HepG2 (cell line): ENCODE measurements at regions not wholly inside any gene's neighbourhood (a gene's known extent, or its start where the extent isn't known, plus 50 kb on each side); places are given as distances from the start of the nearest gene placed in this dataset.
A peak's percentile ranks its signal among the peaks of the same experiment; 100 is the strongest.

ENCODE experiments used
- ATAC-seq: fragments of 200-7000 bp; cut with Tn5 transposase; 3 replicates; pipeline ENCODE4 v1.9.1; 2020; ENCODE audit warnings: mild to moderate bottlenecking, moderate library complexity
- BruUV-seq: library from RNA; stranded (reverse); fragments of 400-500 nt; replicated peaks from 2 replicates; lab custom pipeline; 2021; lab: Mats Ljungman, UMichigan
- CTCF ChIA-PET: fragments of 300-600 bp; formaldehyde crosslinking; extraction: SDS; loops from one replicate; lab custom pipeline; 2021; ENCODE audit warnings: low total read pairs, inconsistent platforms, low intra/inter-chr PET ratio; lab: Yijun Ruan, JAX
- POLR2A ChIA-PET: fragments of 350-600 bp; sonication (Branson Sonifier 250); formaldehyde crosslinking; loops from one replicate; lab custom pipeline; 2020; ENCODE audit warnings: antibody characterized with exemption, inconsistent platforms; lab: Yijun Ruan, JAX
- DNase-seq: peaks from one replicate; pipeline ENCODE4 v3.0.0-alpha.2; 2015; ENCODE audit warnings: low spot score
- FAIRE-seq: peaks from 3 replicates; lab custom pipeline; 2011; peaks lifted over from hg19 to GRCh38; lab: Jason Lieb, UNC
- H2AFZ ChIP-seq: one replicate; pipeline ENCODE4 v1.6.1; 2011; ENCODE audit warnings: low read length, inconsistent platforms
- H3K27ac ChIP-seq: fragments of 300-600 bp; 3 replicates; pipeline ENCODE4 v1.8.0; 2011; ENCODE audit warnings: mixed run types, mild to moderate bottlenecking, mixed read lengths, low read length, inconsistent platforms; ENCODE audit not compliant: insufficient read depth; ENCODE audit errors: extremely low read length
- H3K27me3 ChIP-seq, 2 experiments: fragments of 200-600 bp in 1 of 2; 2 replicates in 1 of 2; 3 replicates in 1 of 2; pipeline versions ENCODE4 v1.6.0 to v1.8.0; 2011; ENCODE audit warnings: low read length in 2 of 2, mild to moderate bottlenecking in 2 of 2, moderate library complexity in 2 of 2, inconsistent platforms in 1 of 2; ENCODE audit not compliant: insufficient read depth in 2 of 2, control insufficient read depth in 1 of 2
- H3K36me3 ChIP-seq, 2 experiments: fragments of 200-600 bp in 1 of 2; replicated peaks in 1 of 2; 2 replicates in 1 of 2; 3 replicates in 1 of 2; pipeline versions ENCODE4 v1.5.1 to v1.8.0; 2011; ENCODE audit warnings: low read length in 2 of 2, inconsistent platforms in 1 of 2; ENCODE audit not compliant: insufficient read depth in 2 of 2, control insufficient read depth in 1 of 2
- H3K4me1 ChIP-seq: 2 replicates; pipeline ENCODE4 v1.5.1; 2012; ENCODE audit warnings: low read length, inconsistent platforms; ENCODE audit not compliant: insufficient read depth
- H3K4me2 ChIP-seq: 2 replicates; pipeline ENCODE4 v1.6.0; 2011; ENCODE audit warnings: low read depth, low read length, inconsistent platforms
- H3K4me3 ChIP-seq, 3 experiments: fragments of 200-600 bp in 1 of 3; sonication (generic), shearing (Covaris generic) in 1 of 3; replicated peaks in 1 of 3; 2 replicates each; pipeline ENCODE4 v1.5.1; 2011 to 2016; ENCODE audit warnings: low read length in 3 of 3, inconsistent platforms in 2 of 3, low read depth in 2 of 3, mild to moderate bottlenecking in 2 of 3, control low read depth in 1 of 3, mixed read lengths in 1 of 3; ENCODE audit not compliant: insufficient read depth in 1 of 3
- H3K79me2 ChIP-seq: one replicate; pipeline ENCODE4 v1.6.1; 2011; ENCODE audit warnings: low read length, inconsistent platforms; ENCODE audit not compliant: insufficient read depth
- H3K9ac ChIP-seq: 2 replicates; pipeline ENCODE4 v1.6.0; 2011; ENCODE audit warnings: mild to moderate bottlenecking, low read depth, low read length, inconsistent platforms; ENCODE audit not compliant: insufficient read depth
- H3K9me3 ChIP-seq: 2 replicates; pipeline ENCODE4 v1.5.1; 2012; ENCODE audit warnings: mild to moderate bottlenecking, low read length
- H4K20me1 ChIP-seq: 2 replicates; pipeline ENCODE4 v1.6.0; 2011; ENCODE audit warnings: inconsistent platforms, mild to moderate bottlenecking, low read length, moderate library complexity; ENCODE audit not compliant: insufficient read depth
- AKNA ChIP-seq: sonication (generic); formaldehyde crosslinking; IDR thresholded peaks from 2 replicates; pipeline ENCODE4 v1.4.0; 2020; ENCODE audit warnings: missing genetic modification reagents, borderline replicate concordance
- CREB1 ChIP-seq, 2 experiments: fragments of 450-650 bp in 1 of 2; IDR thresholded peaks; 2 replicates each; pipeline ENCODE4 v1.6.1; 2016 to 2017; ENCODE audit warnings: control low read depth in 1 of 2, mild to moderate bottlenecking in 1 of 2, missing compliant biosample characterization in 1 of 2, missing genetic modification characterization in 1 of 2
- GZF1 ChIP-seq: sonication (generic); formaldehyde crosslinking; IDR thresholded peaks from 2 replicates; pipeline ENCODE4 v1.5.1; 2020; ENCODE audit warnings: mild to moderate bottlenecking, missing genetic modification reagents
- MAFF ChIP-seq: IDR thresholded peaks from 2 replicates; pipeline ENCODE4 v1.6.1; 2011; ENCODE audit warnings: low read depth, low read length, improper control_type of control experiment
- MAFK ChIP-seq, 2 experiments: IDR thresholded peaks in 1 of 2; conservative IDR thresholded peaks in 1 of 2; 2 replicates each; pipeline ENCODE4 v1.6.1; 2011; ENCODE audit warnings: improper control_type of control experiment in 2 of 2, low read length in 2 of 2
- TAF1 ChIP-seq: sonication (generic); formaldehyde crosslinking; IDR thresholded peaks from 2 replicates; pipeline ENCODE4 v1.4.0; 2020; ENCODE audit warnings: missing genetic modification reagents
- WGBS: methylation state at CpG from one replicate; pipeline ENCODE4 v1.1.6; 2017; ENCODE audit warnings: low lambda C conversion rate; 5-methylcytosine and 5-hydroxymethylcytosine counted together
- in situ Hi-C: cut with HindIII; loops from 2 replicates; pipeline ENCODE4 v1.10.0; 2017; ENCODE audit warnings: low pct_unique_long_range_greater_than_20kb; ENCODE audit not compliant: extremely low pct_ligation_motif_present
- intact Hi-C: fragments of 100-400 bp; cut with micrococcal nuclease; formaldehyde crosslinking; loops from one replicate; pipeline ENCODE4 v1.10.0; 2022; ENCODE audit not compliant: unreplicated experiment

DNA sequence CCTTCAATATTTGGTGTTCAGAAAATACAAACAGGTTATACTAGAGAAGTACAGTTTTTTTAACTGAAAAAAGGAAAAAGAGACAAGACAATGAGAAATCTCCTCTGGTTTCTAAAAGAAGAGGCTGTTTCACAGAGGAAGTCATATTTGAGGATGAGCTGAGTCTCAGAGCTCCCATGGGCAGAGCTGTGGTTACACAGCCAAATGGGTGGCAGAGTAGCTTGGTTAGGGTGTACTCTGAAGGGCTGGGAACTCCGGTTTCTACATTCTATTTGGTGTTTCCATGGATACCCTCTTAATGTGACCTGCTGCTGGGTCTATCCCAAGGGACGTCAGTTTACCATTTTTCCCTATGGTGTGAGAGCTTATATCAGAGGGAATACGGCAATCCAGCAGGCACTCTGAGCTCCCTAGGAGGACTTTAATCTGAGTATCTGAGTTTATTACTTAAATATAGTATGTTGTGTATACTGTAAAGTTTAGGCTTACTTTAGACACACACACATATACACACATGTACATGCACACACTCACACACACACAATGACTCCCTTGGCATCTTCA lies 74.2 kb downstream of the CYRIA start:
- Histone ChIP-seq H3K79me2 (no peaks in the 10 kb centered on the region), H3K36me3 (no peaks in the 10 kb centered on the region), H2AFZ (no peak overlapping the region), H3K4me1 (no peaks in the 10 kb centered on the region), H3K4me3 (no peak overlapping the region), H3K27ac (no peak overlapping the region), H3K9ac (no peak overlapping the region), H3K9me3 (no peaks in the 10 kb centered on the region), H4K20me1 (no peaks in the 10 kb centered on the region), H3K4me2 (no peak overlapping the region), H3K27me3 (no peaks in the 10 kb centered on the region)
- in situ Hi-C loops (no loop called here), intact Hi-C loops (no loop called here)
- CTCF ChIA-PET = no interaction called here
- POLR2A ChIA-PET = no interaction called here
- TF ChIP-seq GZF1 (CRISPR knock-in tag) (peak; percentile 69; the same call in 1 of the 2 replicates), AKNA (CRISPR knock-in tag) (no peak)
- BruUV-seq = no TSS peak
- WGBS = 0% methylated on average over 3 of the region's 3 CpGs
- ATAC-seq = no peak
- FAIRE-seq = no peak
- DNase-seq = no peak

GRCh38 chr2:16589465-16589864 lies 76.2 kb downstream of the CYRIA start:
- no peak for FAIRE-seq
- intact Hi-C loops = no loop called here

More at GRCh38 chr2:16589465-16589864, 76.2 kb downstream of the CYRIA start:
- TF ChIP-seq CREB1 (IDR thresholded peaks at IDR 0.05) (0 out of 2 replicates have a peak, but pooled peaks have one; percentile 27), CREB1 (CRISPR knock-in tag; IDR thresholded peaks at IDR 0.05) (no peak), MAFK (conservative IDR thresholded peaks at IDR 0.05 in 1 of 2, IDR thresholded peaks at IDR 0.05 in 1 of 2; ENCODE audit: low read length in 2 of 2) (peak; percentile 76 to 92; a peak in 3 of 4 replicates), TAF1 (CRISPR knock-in tag) (no peak), MAFF (peak; percentile 79)
- Histone ChIP-seq H4K20me1 (no peaks in the 10 kb centered on the region), H3K36me3 (no peaks in the 10 kb centered on the region), H3K79me2 (no peaks in the 10 kb centered on the region), H3K27ac (no peak overlapping the region), H3K9me3 (no peaks in the 10 kb centered on the region), H3K9ac (no peak overlapping the region), H3K4me1 (no peaks in the 10 kb centered on the region), H3K4me2 (no peak overlapping the region), H3K27me3 (no peaks in the 10 kb centered on the region), H2AFZ (no peak overlapping the region), H3K4me3 (no peak overlapping the region)
- DNase-seq = no peak
- no TSS peak for BruUV-seq
- in situ Hi-C loops = no loop called here
- no peak for ATAC-seq
- ChIA-PET CTCF (no interaction called here), POLR2A (no interaction called here)
- 29% methylated on average over 3 of the region's 3 CpGs for WGBS
